GM21360 (cell line): ENCODE measurements at regions not wholly inside any gene's neighbourhood (a gene's known extent, or its start where the extent isn't known, plus 50 kb on each side); places are given as distances from the start of the nearest gene placed in this dataset.
"Not testable (repeated sequence)": the region's sequence is repeated elsewhere in the genome, so short reads cannot be mapped to it uniquely, and the experiment has no call there.

ENCODE experiments used
- ATAC-seq: cut with Tn5 transposase; IDR thresholded peaks from one replicate; pipeline ENCODE4 v1.9.1; 2021; ENCODE audit warnings: mild to moderate bottlenecking, moderate library complexity; ENCODE audit not compliant: unreplicated experiment

DNA sequence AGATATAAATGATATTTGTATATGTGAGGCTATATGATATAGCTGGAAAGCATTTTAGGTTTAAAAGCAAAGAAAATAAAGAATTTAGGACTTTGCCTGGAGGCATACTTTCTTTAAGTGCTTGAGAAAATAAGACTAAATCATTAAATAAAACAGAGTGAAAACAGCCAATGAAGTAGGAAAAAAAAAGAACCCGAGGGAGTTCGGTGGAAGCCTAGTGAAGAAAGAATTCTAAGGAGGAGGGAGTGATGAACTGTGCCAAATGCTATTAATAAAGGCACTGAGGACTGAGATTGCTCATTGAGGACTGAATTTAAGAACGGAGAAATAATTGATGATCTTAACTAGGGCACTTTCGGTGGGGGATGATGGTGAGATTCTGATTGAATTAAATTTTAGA is 573.5 kb downstream of the DSC3 start:
- ATAC-seq, result no peak

DNA sequence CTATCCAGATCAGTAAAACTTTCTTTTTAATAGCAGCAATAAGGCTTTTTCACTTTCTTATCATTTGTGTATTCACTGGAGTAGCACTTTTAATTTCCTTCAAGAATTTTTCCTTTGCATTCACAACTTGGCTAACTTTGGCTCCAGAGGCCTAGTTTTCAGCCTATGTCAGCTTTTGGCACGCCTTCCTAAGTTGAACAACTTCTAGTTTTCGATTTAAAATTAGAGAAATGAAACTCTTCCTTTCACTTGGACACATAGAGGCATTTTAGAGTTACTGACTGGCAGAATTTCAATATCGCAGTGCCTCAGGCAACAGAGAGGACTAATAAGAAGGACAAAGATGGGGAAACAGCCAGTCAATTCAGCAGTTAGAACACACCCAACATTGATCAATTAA is 577.4 kb downstream of the DSC3 start:
- ATAC-seq, result no peak

DNA sequence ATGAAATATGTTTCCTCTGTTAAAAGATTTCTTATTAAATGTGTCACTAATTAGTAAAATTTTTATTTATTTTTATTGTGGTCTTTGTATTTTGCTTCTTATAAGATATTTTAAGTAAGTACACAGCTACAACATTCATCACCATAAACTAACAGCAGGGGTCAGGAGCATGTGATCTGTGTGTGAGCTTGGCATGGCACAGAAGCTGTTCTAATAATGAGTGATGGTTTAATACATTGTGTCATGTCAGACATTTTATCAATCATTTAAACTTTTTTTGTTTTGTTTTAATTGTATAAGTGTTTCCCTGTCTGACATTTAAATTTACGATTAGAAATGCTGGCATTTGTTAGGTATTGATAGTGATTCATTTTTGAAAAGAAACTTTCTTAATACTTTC is 585.4 kb downstream of the DSC3 start:
- ATAC-seq, result no peak

DNA sequence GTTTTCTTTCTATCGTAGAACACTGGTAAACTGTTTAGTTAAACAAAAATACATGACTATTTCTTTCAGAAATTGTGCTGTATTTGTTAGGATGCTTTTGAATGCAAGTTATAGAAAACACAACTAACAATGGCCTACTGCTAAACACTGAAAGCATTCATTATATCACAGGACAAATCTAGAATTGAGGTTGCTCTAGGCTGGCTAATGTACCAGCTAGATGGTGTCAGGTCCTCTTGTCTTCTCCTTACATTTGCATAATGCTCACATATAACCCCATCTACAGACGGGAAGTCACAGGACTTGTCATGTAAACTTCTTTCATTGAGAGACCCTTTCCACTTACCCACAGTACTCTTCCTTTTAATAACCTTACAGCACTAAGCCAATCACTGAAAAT is 586.8 kb downstream of the DSC3 start:
- ATAC-seq, result no peak

DNA sequence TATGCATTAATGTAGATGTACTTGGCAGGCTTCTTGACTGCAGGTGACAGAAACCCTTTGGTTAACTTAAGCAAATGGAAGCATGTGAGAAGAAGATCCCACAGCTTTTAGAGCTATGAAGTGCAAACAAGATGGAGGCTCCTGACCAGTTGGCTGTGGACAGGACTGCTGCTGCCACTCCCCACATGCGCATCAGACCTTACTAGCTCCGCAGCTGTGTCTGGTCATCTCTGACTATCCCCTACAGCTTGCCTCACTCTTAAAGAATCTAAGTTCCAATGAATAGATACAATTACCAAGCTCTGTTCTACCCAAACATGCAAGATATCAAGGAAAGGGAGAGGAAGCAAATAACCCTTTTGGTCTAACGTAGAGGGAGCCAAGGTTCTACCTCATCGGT is 587.6 kb downstream of the DSC3 start:
- no peak for ATAC-seq

DNA sequence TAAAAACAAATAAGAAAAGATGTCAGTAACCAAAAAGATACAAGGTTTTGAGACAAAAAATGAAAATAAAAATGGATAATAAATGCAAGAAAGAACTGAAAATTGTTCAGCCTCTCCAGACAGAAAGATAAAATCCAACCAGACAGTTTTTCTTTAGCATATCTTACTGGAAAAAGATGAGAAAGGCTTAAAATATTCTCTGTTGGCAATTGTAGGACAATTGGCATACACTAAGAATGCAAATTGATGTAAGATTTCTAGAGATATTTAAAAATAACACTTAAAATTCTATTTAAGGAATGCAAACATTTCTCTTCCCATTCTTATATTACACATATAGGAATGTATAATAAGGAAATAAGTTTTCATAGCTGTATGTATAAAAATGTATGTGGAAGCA is 590.6 kb downstream of the DSC3 start:
- ATAC-seq, result no peak

DNA sequence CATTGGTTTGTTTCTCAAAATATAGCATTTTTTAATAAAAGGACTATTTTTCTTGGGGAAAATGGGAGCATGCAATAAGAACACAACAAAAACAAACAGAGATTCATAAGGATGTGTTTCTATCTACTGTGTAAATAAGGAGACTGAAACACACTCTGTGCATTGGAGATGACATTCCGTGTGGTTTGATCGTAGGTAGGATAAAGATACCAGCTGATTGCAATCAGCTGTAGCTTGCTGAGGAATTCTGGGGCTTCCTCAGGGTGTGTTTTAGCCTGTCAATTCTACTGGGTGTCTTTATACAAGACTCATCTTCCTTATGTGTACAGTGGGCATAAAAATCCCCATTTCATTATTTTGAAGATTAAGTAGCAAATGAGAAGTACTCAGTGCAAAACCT is 591.6 kb downstream of the DSC3 start:
- ATAC-seq, result no peak

DNA sequence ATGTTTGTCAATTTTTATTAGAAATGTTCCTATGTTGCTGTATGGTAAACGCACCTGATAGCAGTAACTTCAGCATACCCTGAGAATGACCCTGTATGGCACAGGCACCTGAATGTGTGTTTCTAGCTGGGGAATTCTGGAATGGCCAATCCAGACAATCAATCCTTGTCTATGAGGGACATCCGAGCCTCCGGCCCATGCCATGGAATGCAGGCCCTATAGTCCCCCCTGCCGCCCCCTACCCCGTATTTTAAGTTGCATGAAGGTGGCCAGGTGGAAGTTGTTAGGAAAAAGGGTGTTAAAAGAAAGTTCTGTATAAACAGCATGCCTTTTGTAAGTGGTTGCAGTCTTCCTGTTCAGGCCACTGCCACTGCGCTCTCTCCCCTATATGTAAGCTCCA is 595.9 kb downstream of the DSC3 start:
- ATAC-seq, result no peak

DNA sequence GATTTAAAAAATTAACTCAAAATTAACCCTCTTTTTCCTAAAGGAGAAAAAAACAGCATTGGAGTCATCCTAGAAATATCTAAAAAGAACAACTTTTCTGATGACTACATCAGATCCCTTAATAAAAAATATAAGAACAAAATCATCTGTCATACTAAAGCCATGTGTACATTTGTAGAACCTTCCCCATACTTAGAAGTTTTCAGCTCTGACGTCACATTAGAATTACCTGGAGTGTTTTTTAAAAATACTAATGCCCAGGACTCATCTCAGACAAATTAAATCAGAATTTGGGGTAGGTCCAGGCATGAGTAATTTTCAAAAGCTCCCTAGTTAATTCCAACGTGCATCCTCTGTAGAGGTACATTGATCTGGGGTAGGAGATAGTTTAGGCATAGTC is 598.0 kb downstream of the DSC3 start:
- no peak for ATAC-seq

DNA sequence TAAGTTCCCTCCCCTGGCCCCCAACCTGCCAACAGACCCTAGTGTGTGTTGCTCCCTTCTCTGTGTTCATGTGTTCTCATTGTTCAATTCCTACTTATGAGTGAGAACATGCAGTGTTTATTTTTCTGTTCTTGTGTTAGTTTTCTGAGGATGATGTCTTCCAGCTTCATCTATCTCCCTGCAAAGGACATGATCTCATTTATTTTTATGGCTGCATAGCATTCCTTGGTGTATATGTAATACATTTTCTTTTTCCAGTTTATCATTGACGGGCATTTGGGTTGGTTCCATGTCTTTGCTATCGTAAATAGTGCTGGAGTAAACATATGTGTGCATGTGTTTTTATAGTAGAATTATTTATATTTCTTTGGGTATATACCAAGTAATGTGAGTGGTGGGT is 602.2 kb downstream of the DSC3 start:
- no peak for ATAC-seq

DNA sequence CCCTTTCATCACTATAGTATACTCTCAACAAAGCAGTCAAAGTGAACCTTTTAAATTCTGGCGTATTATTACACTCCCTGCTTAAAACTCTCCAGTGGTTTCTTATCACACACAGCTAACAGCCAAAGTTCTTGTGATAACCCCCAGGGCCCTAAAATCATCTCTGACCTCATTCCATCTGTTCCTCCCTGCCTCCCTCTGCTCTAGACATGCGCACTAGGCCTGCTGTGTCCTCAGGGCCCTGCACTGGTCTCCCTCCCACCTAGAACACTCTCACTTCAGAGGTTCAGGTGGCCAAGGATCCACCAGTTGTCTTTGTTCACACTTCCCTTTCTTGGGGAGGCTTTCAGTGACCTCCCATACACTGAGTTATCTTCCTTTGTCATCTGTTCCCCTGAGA is 603.4 kb downstream of the DSC3 start:
- no peak for ATAC-seq

DNA sequence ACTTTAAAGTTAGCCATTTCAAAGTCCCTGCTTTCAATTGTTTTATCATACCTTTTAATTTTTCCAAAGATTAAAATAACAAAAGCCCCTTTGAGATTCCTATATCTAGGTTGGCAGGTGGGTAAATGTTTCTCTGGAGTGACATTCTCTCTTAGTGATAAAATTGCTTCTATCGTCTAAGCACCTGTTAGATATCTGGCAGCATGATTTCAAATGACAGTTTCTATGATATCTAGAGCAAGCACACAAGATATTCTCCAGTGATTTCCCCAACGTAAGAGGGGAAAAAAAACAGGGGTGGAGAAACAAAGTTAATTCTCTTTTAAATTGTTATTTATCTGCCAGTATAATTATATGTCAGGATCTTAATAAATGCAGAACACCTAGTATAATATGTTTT is 610.2 kb downstream of the DSC3 start:
- no peak for ATAC-seq

DNA sequence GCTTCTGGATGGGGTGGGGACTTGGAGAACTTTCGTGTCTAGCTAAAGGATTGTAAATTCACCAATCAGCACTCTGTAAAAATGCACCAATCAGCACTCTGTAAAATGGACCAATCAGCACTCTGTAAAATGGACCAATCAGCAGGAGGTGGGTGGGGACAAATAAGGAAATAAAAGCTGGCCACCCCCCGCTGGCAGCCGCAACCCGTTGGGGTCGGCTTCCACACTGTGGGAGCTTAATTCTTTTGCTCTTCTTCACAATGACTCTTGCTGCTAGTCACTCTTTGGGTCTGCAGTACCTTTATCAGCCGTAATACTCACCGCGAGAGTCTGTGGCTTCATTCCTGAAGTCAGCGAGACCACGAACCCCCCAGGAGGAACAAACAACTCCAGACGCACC is 623.1 kb downstream of the DSC3 start:
- ATAC-seq, result not testable (repeated sequence)

DNA sequence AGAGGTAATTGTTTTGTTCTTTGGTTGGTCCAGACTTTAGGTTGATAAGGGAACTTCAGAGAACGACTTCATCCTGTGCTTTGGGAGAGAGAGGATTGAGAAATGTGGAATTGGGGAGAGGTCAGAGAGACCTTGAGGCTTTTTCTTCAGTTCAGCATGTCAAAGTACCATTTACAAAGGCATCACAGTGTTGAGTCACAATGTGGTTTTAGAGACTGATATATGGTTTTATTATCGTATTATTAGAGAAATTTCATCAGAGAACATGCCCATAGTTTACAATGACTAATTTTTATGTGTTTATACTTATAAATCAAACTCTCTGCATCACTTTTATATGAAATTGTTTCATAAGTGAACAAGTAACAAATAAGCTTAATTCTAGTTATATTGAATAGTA is 626.6 kb downstream of the DSC3 start:
- no peak for ATAC-seq

DNA sequence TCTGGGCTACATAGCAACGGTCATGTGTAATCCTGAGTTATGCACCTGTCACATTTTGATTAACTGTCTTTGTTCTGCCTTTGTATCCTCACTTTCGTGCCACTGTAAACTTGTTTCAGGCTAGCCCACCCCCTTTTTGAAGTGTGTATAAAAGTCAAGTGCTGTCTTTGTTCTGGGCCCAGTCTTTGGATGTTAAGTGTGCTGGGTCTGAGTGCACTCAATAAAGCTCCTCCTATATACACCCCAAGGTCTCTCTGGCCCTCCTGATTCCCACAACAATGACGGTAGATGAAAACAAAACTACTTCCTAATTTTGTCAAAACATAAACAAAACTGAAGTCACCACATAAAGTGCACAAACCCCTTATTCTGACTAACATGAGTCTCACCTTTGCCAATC is 633.4 kb downstream of the DSC3 start:
- no peak for ATAC-seq

DNA sequence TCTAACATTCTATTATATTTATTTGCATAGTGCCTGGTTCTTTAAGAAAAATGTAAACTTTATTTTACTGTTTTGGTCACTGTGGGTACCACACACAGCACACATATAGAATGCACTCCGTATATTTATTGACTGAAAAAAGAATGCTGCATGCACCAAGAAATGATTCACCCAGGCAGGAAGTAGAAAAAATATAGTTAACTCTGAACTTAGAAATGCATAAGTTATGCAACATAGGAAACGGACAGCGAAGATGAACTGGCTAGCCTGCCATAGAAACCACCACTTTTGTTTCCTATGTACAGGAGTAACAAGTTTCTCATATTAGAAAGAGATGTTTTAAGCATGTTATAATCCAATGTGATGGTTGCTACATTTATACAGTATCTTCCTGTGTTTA is 635.8 kb downstream of the DSC3 start:
- ATAC-seq, result no peak

DNA sequence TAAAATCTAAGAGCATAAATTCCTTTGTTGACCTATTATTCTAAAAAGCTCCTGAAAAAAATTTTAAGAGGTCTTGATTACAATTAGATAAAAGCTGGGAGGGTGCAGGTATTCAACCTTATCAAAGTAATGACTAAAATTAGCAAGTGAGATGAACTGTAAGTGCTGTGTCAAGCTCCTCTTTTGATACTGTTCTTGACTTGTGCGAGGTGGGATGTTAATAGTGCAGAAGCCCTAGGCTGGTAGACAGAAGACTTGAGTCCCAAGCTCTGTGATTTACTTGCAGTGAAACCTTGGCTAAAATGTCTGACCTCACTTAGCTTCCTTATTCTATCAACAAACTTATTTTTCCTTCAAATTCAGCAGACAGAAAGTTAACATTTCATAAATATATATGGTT is 637.5 kb downstream of the DSC3 start:
- ATAC-seq, result no peak

DNA sequence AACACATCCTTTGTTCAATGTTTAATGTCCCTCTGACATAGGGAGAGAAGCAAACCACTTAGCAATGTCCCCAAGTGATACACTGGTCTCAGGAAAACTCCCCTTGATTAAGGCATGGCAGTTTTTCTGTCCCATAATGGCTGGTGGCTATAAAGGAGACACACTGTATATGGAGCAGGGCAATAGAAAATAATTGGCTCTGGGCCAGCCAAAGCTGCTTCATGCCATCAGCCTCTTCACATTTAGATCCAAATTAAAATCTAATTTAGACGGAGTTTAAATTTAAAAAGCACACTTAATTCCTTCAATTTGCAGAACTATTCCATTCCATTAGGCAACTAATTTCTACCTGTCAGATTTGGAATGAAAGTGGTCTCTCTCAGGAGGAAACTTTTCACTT is 638.1 kb downstream of the DSC3 start:
- ATAC-seq, result no peak

DNA sequence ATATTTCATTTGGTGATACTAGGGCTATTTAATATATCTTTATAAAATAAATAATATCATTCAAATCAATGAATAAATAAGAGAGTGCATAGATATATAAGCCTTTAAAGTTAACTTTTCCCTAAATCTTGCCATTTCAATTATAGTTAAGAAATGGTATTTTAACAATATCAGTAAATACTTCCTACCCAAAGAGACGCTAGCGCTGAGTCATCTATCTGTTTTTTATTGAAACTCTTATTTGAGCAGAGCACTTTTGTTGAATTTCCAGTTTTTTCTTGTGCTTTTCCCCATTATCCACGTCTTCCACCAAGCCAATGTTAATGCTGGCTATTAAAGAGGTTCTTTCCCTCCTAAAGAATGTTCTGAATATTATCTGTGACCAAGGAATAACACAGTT is 639.3 kb downstream of the DSC3 start:
- no peak for ATAC-seq

DNA sequence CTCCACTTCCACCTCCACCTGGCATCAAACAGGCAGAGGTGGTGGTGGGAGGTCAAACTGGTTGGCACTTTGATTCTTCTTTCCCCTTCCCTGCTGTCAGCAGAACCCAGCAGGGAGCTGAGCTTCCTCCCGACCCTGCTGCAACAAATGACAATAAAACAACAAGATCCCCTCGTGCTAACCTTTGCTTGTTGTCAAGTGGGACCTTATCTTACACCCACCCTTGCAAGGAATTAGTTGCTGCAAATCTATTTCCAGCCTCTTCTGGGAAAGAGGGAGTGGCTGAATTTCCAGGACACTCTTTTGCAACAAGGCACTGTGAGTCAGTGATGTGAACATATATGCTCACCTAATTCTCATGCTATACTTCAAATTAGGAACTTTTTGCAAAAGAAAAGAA is 655.1 kb downstream of the DSC3 start:
- no peak for ATAC-seq

DNA sequence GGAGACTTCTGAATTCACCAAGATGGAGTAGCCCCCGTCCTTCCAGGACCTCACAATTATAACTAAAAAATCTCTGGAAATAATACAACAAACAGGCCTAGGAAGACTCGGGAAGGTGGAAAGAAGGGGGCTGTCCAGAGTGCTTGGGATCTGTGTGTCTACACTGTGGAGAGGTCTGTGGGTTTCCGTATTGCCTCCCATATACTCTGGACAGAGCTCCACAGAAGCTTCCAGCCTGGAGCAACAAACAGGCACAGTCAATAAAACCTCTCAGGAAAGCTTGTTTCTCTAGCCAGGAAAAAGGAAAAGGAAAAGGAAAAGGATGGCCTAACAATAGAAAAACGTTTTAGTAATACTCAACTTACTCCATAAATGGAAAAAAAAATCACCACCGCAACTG is 655.9 kb downstream of the DSC3 start:
- no peak for ATAC-seq

DNA sequence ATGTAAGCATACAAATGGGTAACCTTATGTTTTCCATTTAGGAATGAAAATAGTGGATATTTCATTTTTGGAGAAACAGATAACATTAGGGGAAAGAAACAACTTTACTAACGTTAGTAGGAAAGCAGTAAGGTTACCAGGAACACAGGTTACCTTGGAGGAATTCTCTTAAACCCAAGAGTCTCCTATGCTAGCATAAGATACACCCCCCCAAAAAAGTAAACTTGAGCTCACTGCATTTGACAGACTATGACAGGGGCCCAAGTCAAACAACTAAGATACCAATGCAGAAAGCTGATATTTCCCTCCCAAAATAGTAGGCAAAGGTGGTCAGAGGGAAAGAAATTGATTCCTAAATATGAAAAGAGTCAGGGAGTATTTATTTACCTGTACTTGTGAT is 656.9 kb downstream of the DSC3 start:
- ATAC-seq, result no peak

DNA sequence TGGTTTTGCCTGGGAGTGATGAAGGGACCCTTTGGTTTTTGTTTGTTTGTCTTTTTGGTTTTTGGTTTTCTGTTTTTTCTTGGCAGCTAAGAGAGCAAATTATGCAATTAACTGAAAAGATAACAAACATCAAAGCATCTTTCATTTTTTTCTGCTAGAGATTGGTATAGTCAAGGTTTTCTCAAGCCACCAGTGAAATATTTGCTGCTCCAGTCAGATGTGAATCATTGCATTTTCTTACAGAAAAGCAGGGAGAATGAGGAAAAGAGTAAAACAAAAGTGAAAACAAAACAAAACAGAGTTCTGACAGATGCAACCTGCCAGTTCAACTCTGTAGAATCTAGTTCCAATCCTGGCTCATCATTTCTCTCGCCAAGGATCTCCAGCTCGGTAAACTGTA is 660.7 kb downstream of the DSC3 start:
- ATAC-seq, result no peak

DNA sequence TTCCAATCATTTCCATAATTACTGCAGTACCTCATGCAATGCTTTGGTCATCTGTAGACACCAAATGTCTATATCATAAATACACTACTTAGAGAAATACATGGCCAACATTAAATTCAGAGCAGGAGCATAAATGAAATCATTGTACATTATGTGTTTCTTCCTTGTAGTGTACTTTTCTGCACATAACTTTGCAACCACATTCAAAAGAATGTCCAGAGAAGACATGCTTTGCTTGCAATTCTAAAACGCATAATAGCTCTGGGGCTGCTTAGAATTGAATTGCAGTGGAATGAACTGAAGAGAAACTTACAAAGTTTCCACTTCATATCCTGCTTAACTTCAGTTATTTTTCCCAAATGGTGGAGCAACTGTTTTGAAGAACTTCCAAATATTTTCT is 664.4 kb downstream of the DSC3 start:
- ATAC-seq, result no peak
